ENCODE measurements at regions not wholly inside any gene's neighbourhood (a gene's known extent, or its start where the extent isn't known, plus 50 kb on each side); places are given as distances from the start of the nearest gene placed in this dataset.

GRCh38 chr6:67393356-67393755 is 1241.7 kb upstream of the ADGRB3 start (continued):
- TF ChIP-seq ZNF592 (IDR thresholded peaks at IDR 0.05) = no peak
- TF ChIP-seq, protein P1, sequence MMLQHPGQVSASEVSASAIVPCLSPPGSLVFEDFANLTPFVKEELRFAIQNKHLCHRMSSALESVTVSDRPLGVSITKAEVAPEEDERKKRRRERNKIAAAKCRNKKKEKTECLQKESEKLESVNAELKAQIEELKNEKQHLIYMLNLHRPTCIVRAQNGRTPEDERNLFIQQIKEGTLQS (IDR thresholded peaks at IDR 0.05; ENCODE audit: borderline replicate concordance, extremely low read depth, low read depth, low read length) = no peak
- TF ChIP-seq IRF5 (IDR thresholded peaks at IDR 0.05; ENCODE audit: borderline replicate concordance) = no peak

GRCh38 chr6:67391955-67392354 is 1243.1 kb upstream of the ADGRB3 start:
- BruUV-seq (replicated peaks) = no TSS peak
- TF ChIP-seq IRF5 (IDR thresholded peaks at IDR 0.05; ENCODE audit: borderline replicate concordance) (no peak), IRF3 (IDR thresholded peaks at IDR 0.05) (no peak), KDM1A (IDR thresholded peaks at IDR 0.05; ENCODE audit: borderline replicate concordance) (no peak), CREB1 (IDR thresholded peaks at IDR 0.05; ENCODE audit: low read depth) (no peak)
- TF ChIP-seq, protein P2, sequence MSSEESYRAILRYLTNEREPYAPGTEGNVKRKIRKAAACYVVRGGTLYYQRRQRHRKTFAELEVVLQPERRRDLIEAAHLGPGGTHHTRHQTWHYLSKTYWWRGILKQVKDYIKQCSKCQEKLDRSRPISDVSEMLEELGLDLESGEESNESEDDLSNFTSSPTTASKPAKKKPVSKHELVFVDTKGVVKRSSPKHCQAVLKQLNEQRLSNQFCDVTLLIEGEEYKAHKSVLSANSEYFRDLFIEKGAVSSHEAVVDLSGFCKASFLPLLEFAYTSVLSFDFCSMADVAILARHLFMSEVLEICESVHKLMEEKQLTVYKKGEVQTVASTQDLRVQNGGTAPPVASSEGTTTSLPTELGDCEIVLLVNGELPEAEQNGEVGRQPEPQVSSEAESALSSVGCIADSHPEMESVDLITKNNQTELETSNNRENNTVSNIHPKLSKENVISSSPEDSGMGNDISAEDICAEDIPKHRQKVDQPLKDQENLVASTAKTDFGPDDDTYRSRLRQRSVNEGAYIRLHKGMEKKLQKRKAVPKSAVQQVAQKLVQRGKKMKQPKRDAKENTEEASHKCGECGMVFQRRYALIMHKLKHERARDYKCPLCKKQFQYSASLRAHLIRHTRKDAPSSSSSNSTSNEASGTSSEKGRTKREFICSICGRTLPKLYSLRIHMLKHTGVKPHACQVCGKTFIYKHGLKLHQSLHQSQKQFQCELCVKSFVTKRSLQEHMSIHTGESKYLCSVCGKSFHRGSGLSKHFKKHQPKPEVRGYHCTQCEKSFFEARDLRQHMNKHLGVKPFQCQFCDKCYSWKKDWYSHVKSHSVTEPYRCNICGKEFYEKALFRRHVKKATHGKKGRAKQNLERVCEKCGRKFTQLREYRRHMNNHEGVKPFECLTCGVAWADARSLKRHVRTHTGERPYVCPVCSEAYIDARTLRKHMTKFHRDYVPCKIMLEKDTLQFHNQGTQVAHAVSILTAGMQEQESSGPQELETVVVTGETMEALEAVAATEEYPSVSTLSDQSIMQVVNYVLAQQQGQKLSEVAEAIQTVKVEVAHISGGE (CRISPR knock-in tag; IDR thresholded peaks at IDR 0.05) = no peak
- intact Hi-C loops (cut with micrococcal nuclease; ENCODE audit: unreplicated experiment) (no loop called here), in situ Hi-C loops (cut with MboI) (no loop called here)
- ChIA-PET POLR2A (no interaction called here), SMC1A (ENCODE audit: uncharacterized antibody, unreplicated experiment) (no interaction called here), CTCF (no interaction called here), RAD21 (ENCODE audit: unreplicated experiment) (no interaction called here)
- H3K4me2 ChIP-seq (ENCODE audit: control insufficient read depth, insufficient read depth) = no peak overlapping the region
- H4K20me1 ChIP-seq (ENCODE audit: control insufficient read depth, insufficient read depth) = no peaks in the 10 kb centered on the region
- H3K4me1 ChIP-seq (ENCODE audit: control insufficient read depth, insufficient read depth, low read length) = no peaks in the 10 kb centered on the region
- H2AFZ ChIP-seq (ENCODE audit: control insufficient read depth, low read depth, low read length) = no peak overlapping the region
- FAIRE-seq = no peak
- H3K9ac ChIP-seq (ENCODE audit: control insufficient read depth, insufficient read depth, low read length) = no peak overlapping the region
- no peaks in the 10 kb centered on the region for H3K79me2 ChIP-seq (ENCODE audit: control insufficient read depth, insufficient read depth, low read length)
- no peaks in the 10 kb centered on the region for H3K36me3 ChIP-seq (ENCODE audit: control insufficient read depth in 2 of 2, insufficient read depth in 2 of 2, low read length in 1 of 2)
- no peak for ATAC-seq
- no peak overlapping the region for H3K27ac ChIP-seq (ENCODE audit: control insufficient read depth, insufficient read depth)
- no peaks in the 10 kb centered on the region for H3K27me3 ChIP-seq (replicated peaks in 1 of 2; ENCODE audit: control insufficient read depth in 2 of 2, insufficient read depth in 2 of 2, low read length in 1 of 2)
- WGBS (ENCODE audit: insufficient coverage, insufficient replicate concordance, low lambda C conversion rate, missing lambda C conversion rate) = 0% methylated on average over 2 of the region's 2 CpGs
- H3K9me3 ChIP-seq (replicated peaks; ENCODE audit: control insufficient read depth, insufficient read depth, low read length) = no peaks in the 10 kb centered on the region
- no peak for DNase-seq (ENCODE audit: low read depth, low spot score)
- no peak overlapping the region for H3K4me3 ChIP-seq
